ENCODE measurements at regions not wholly inside any gene's neighbourhood (a gene's known extent, or its start where the extent isn't known, plus 50 kb on each side); places are given as distances from the start of the nearest gene placed in this dataset.

DNA sequence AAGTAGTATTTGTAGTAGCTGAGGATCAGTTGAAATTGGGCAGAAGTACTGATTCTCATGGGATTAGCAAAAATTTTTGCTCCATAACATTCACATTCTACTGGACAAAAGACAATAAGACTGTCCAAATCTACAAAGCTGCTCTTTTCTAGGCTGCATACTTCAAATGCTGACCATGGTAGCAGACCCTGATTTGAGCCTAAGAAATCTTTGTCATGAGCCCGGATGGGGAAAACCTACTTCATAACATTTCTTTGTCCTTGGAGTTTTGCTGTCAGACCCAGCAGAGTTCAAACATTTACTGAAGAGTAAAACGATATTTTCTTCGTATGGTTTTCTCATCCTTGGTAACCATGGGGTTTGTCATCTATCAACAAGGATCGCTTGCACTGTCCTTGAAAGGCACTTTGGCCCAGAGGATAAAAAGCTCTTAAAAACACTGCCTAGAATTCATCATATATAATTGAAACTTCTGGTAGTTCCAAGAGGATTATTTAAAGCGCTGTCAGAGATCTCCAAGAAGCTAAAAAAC is 216.9 kb downstream of the CAVIN4 start:
- TF ChIP-seq, protein P1, sequence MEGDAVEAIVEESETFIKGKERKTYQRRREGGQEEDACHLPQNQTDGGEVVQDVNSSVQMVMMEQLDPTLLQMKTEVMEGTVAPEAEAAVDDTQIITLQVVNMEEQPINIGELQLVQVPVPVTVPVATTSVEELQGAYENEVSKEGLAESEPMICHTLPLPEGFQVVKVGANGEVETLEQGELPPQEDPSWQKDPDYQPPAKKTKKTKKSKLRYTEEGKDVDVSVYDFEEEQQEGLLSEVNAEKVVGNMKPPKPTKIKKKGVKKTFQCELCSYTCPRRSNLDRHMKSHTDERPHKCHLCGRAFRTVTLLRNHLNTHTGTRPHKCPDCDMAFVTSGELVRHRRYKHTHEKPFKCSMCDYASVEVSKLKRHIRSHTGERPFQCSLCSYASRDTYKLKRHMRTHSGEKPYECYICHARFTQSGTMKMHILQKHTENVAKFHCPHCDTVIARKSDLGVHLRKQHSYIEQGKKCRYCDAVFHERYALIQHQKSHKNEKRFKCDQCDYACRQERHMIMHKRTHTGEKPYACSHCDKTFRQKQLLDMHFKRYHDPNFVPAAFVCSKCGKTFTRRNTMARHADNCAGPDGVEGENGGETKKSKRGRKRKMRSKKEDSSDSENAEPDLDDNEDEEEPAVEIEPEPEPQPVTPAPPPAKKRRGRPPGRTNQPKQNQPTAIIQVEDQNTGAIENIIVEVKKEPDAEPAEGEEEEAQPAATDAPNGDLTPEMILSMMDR (IDR thresholded peaks at IDR 0.05; ENCODE audit: low read length): no peak
- TF ChIP-seq EZH2 (IDR thresholded peaks at IDR 0.05; ENCODE audit: borderline replicate concordance, low read length): no peak
